H9 (cell line): ENCODE measurements at regions not wholly inside any gene's neighbourhood (a gene's known extent, or its start where the extent isn't known, plus 50 kb on each side); places are given as distances from the start of the nearest gene placed in this dataset.

Source experiments
- DNase-seq: peaks from one replicate; pipeline ENCODE4 v3.0.0-alpha.2; 2017
- H2AFZ ChIP-seq: one replicate; pipeline ENCODE4 v1.6.1; 2013; ENCODE audit warnings: mild to moderate bottlenecking, low read length, control low read depth, moderate library complexity
- H2AK5ac ChIP-seq: 2 replicates; pipeline ENCODE4 v1.6.1; 2013; ENCODE audit warnings: low read length, control low read depth, mixed read lengths; ENCODE audit not compliant: insufficient read length
- H2BK120ac ChIP-seq: one replicate; pipeline ENCODE4 v1.6.1; 2013; ENCODE audit warnings: low read depth, mild to moderate bottlenecking, low read length, control low read depth, inconsistent platforms; ENCODE audit not compliant: poor library complexity, severe bottlenecking
- H2BK12ac ChIP-seq: 2 replicates; pipeline ENCODE4 v1.6.1; 2013; ENCODE audit warnings: low read length, control low read depth, mixed read lengths, low read depth; ENCODE audit not compliant: insufficient read length
- H2BK15ac ChIP-seq: 2 replicates; pipeline ENCODE4 v1.6.1; 2013; ENCODE audit warnings: low read depth, low read length, control low read depth
- H2BK20ac ChIP-seq: one replicate; pipeline ENCODE4 v1.6.1; 2013; ENCODE audit warnings: low read depth, mild to moderate bottlenecking, low read length, control low read depth, inconsistent platforms; ENCODE audit not compliant: poor library complexity, severe bottlenecking
- H2BK5ac ChIP-seq: 2 replicates; pipeline ENCODE4 v1.6.1; 2013; ENCODE audit warnings: low read length, control low read depth, mixed read lengths; ENCODE audit not compliant: insufficient read length
- H3K14ac ChIP-seq: 2 replicates; pipeline ENCODE4 v1.6.1; 2013; ENCODE audit warnings: low read length, control low read depth; ENCODE audit not compliant: insufficient read depth
- H3K18ac ChIP-seq: 2 replicates; pipeline ENCODE4 v1.6.1; 2013; ENCODE audit warnings: low read depth, mild to moderate bottlenecking, mixed read lengths, low read length, control low read depth; ENCODE audit not compliant: insufficient read length
- H3K23ac ChIP-seq: 2 replicates; pipeline ENCODE4 v1.6.1; 2013; ENCODE audit warnings: low read length, control low read depth, mixed read lengths, low read depth; ENCODE audit not compliant: insufficient read length
- H3K23me2 ChIP-seq: 2 replicates; pipeline ENCODE4 v1.6.1; 2013; ENCODE audit warnings: low read depth, mild to moderate bottlenecking, mixed read lengths, low read length, control low read depth; ENCODE audit not compliant: insufficient read length, poor library complexity, severe bottlenecking
- H3K27ac ChIP-seq: 2 replicates; pipeline ENCODE4 v1.5.1; 2013; ENCODE audit warnings: low read length, control low read depth, mixed read lengths, low read depth; ENCODE audit not compliant: insufficient read length
- H3K27me3 ChIP-seq: 2 replicates; pipeline ENCODE4 v1.6.1; 2013; ENCODE audit warnings: low read length, control low read depth, inconsistent platforms; ENCODE audit not compliant: insufficient read depth
- H3K4ac ChIP-seq: 2 replicates; pipeline ENCODE4 v1.6.1; 2013; ENCODE audit warnings: low read depth, mild to moderate bottlenecking, control low read depth, inconsistent platforms, low read length, moderate library complexity
- H3K4me1 ChIP-seq: 2 replicates; pipeline ENCODE4 v1.6.1; 2013; ENCODE audit warnings: low read length, control low read depth, inconsistent platforms; ENCODE audit not compliant: insufficient read depth
- H3K4me2 ChIP-seq: 2 replicates; pipeline ENCODE4 v1.6.1; 2013; ENCODE audit warnings: low read length, control low read depth, mixed read lengths; ENCODE audit not compliant: insufficient read length, insufficient read depth
- H3K56ac ChIP-seq: 2 replicates; pipeline ENCODE4 v1.6.1; 2013; ENCODE audit warnings: low read depth, mild to moderate bottlenecking, mixed read lengths, low read length, control low read depth; ENCODE audit not compliant: insufficient read length
- H3K79me1 ChIP-seq: 2 replicates; pipeline ENCODE4 v1.6.1; 2013; ENCODE audit warnings: low read depth, mild to moderate bottlenecking, moderate library complexity, low read length, control low read depth, inconsistent platforms; ENCODE audit not compliant: insufficient read depth, poor library complexity, severe bottlenecking
- H3K79me2 ChIP-seq: 2 replicates; pipeline ENCODE4 v1.6.1; 2013; ENCODE audit warnings: low read length, control low read depth, inconsistent platforms; ENCODE audit not compliant: insufficient read depth
- H3K9ac ChIP-seq: 2 replicates; pipeline ENCODE4 v1.6.1; 2013; ENCODE audit warnings: low read length, control low read depth, mixed read lengths; ENCODE audit not compliant: insufficient read length; ENCODE audit errors: extremely low read depth
- H3K9me3 ChIP-seq: one replicate; pipeline ENCODE4 v1.6.1; 2013; ENCODE audit warnings: low read depth, low read length, inconsistent platforms; ENCODE audit not compliant: control insufficient read depth
- H3T11ph ChIP-seq: one replicate; pipeline ENCODE4 v1.6.1; 2013; ENCODE audit warnings: mild to moderate bottlenecking, low read length, control low read depth, inconsistent platforms
- H4K20me1 ChIP-seq: one replicate; pipeline ENCODE4 v1.6.1; 2013; ENCODE audit not compliant: control insufficient read depth, insufficient read length, insufficient read depth
- H4K5ac ChIP-seq: 2 replicates; pipeline ENCODE4 v1.6.1; 2013; ENCODE audit warnings: low read depth, mild to moderate bottlenecking, mixed read lengths, low read length, control low read depth; ENCODE audit not compliant: insufficient read length
- H4K8ac ChIP-seq: replicated peaks from 2 replicates; pipeline ENCODE4 v1.6.1; 2013; ENCODE audit warnings: low read length, control low read depth, mixed read lengths, low read depth; ENCODE audit not compliant: insufficient read length
- H4K91ac ChIP-seq: 2 replicates; pipeline ENCODE4 v1.6.1; 2013; ENCODE audit warnings: low read depth, mild to moderate bottlenecking, moderate library complexity, mixed read lengths, low read length, control low read depth; ENCODE audit not compliant: insufficient read length
- H3K27ac Mint-ChIP-seq, 3 experiments: 2 replicates in 2 of 3; 3 replicates in 1 of 3; pipeline ENCODE4 v1.8.0; 2020 to 2021; ENCODE audit warnings: mixed read lengths in 3 of 3, mild to moderate bottlenecking in 1 of 3, moderate library complexity in 1 of 3
- H3K27me3 Mint-ChIP-seq: 2 replicates; pipeline ENCODE4 v1.8.0; 2021; ENCODE audit warnings: low read depth, mild to moderate bottlenecking, moderate library complexity, mixed read lengths
- H3K36me3 Mint-ChIP-seq, 3 experiments: 2 replicates in 2 of 3; 3 replicates in 1 of 3; pipeline ENCODE4 v1.8.0; 2020 to 2021; ENCODE audit warnings: low read depth in 3 of 3, mixed read lengths in 3 of 3; ENCODE audit not compliant: insufficient read depth in 1 of 3
- H3K4me1 Mint-ChIP-seq, 2 experiments: 2 replicates each; pipeline ENCODE4 v1.8.0; 2020; ENCODE audit warnings: mixed read lengths in 2 of 2
- H3K4me3 Mint-ChIP-seq, 2 experiments: 2 replicates in 1 of 2; 3 replicates in 1 of 2; pipeline ENCODE4 v1.8.0; 2020 to 2021; ENCODE audit warnings: mild to moderate bottlenecking in 2 of 2, mixed read lengths in 2 of 2, moderate library complexity in 1 of 2
- H3K9me3 Mint-ChIP-seq, 2 experiments: 2 replicates in 1 of 2; 3 replicates in 1 of 2; pipeline ENCODE4 v1.8.0; 2020; ENCODE audit warnings: mild to moderate bottlenecking in 2 of 2, mixed read lengths in 2 of 2, moderate library complexity in 1 of 2
- WGBS: extraction: QIAGEN DNeasy Blood & Tissue Kit; methylation state at CpG from one replicate; pipeline ENCODE4 v1.1.7; 2013; ENCODE audit warnings: missing lambda C conversion rate, low lambda C conversion rate, mixed read lengths; ENCODE audit not compliant: insufficient read length; ENCODE audit errors: extremely low coverage; 5-methylcytosine and 5-hydroxymethylcytosine counted together
- TF ChIP-seq, protein P1 (sequence below): fragments of 200-600 bp; sonication (generic); conservative IDR thresholded peaks from 3 replicates; pipeline ENCODE4 v1.8.0; 2021; ENCODE audit warnings: antibody characterized with exemption, mild to moderate bottlenecking

DNA sequence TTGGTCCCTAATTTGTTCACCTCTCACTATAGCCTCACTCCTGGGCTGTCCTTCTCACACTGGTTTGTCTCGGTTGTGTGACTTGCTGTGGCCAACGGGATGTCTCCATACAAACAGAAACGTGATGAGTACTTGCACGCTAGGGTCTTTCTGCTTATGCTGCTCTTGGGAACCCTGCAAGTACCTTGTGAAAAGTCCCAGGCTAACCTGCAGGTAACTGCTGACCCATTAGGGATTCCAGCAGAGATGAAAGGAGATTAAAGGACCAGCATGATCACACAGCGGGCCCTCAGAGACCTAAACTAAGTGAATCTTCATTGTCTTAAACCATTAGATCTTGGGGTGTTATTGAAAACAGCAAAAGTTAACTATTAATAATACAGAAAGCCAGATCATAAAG, 562.8 kb upstream of the GOT2 start:
- Mint-ChIP-seq H3K27me3 (peaks cover 52% of the 10 kb centered on the region), H3K9me3 (no peaks in the 10 kb centered on the region), H3K36me3 (no peaks in the 10 kb centered on the region), H3K4me3 (no peak overlapping the region), H3K4me1 (peaks cover 11 to 27% of the 10 kb centered on the region in 2 experiments), H3K27ac (no peak overlapping the region)
- Histone ChIP-seq H3K18ac (no peak overlapping the region), H2AFZ (no peak overlapping the region), H3K4me2 (no peak overlapping the region), H3K9ac (no peak overlapping the region), H3K4me1 (no peaks in the 10 kb centered on the region), H3K23ac (no peak overlapping the region), H2BK15ac (no peak overlapping the region), H3K56ac (no peak overlapping the region), H3K23me2 (no peaks in the 10 kb centered on the region), H3K9me3 (no peaks in the 10 kb centered on the region), H4K20me1 (no peaks in the 10 kb centered on the region), H3T11ph (no peak overlapping the region), H3K27ac (no peak overlapping the region), H3K4ac (no peak overlapping the region), H2BK5ac (no peak overlapping the region), H3K79me1 (no peaks in the 10 kb centered on the region), H3K79me2 (no peaks in the 10 kb centered on the region; the same call in 1 of the 2 replicates), H2AK5ac (no peak overlapping the region), H4K5ac (no peak overlapping the region), H2BK20ac (no peak overlapping the region), H2BK12ac (no peak overlapping the region), H4K91ac (no peak overlapping the region), H4K8ac (no peak overlapping the region), H2BK120ac (no peak overlapping the region), H3K14ac (no peak overlapping the region), H3K27me3 (no peaks in the 10 kb centered on the region)
- TF ChIP-seq, protein P1, sequence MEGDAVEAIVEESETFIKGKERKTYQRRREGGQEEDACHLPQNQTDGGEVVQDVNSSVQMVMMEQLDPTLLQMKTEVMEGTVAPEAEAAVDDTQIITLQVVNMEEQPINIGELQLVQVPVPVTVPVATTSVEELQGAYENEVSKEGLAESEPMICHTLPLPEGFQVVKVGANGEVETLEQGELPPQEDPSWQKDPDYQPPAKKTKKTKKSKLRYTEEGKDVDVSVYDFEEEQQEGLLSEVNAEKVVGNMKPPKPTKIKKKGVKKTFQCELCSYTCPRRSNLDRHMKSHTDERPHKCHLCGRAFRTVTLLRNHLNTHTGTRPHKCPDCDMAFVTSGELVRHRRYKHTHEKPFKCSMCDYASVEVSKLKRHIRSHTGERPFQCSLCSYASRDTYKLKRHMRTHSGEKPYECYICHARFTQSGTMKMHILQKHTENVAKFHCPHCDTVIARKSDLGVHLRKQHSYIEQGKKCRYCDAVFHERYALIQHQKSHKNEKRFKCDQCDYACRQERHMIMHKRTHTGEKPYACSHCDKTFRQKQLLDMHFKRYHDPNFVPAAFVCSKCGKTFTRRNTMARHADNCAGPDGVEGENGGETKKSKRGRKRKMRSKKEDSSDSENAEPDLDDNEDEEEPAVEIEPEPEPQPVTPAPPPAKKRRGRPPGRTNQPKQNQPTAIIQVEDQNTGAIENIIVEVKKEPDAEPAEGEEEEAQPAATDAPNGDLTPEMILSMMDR: no peak
- no CpG with 5 or more reads among the region's 5 CpGs for WGBS
- peak; percentile 28 for DNase-seq
